Stomach (tissue), 8 donors: ENCODE measurements at regions not wholly inside any gene's neighbourhood (a gene's known extent, or its start where the extent isn't known, plus 50 kb on each side); places are given as distances from the start of the nearest gene placed in this dataset.

ENCODE experiments used
- DNase-seq, 2 donors: peaks; one replicate each; pipeline versions ENCODE4 v3.0.0 to v3.0.0-alpha.2; 2013 to 2019
- H3K27ac ChIP-seq, 5 donors: fragments of 200-600 bp in 4 of 5; sonication (generic) in 4 of 5; one replicate each; pipeline ENCODE4 v1.5.1; 2013 to 2019; ENCODE audit warnings: mild to moderate bottlenecking in 1 of 5, moderate library complexity in 1 of 5
- H3K27me3 ChIP-seq, 3 donors: fragments of 200-600 bp; sonication (generic); one replicate each; pipeline ENCODE4 v1.5.1; 2017 to 2019; ENCODE audit warnings: mixed run types in 1 of 3
- H3K36me3 ChIP-seq, 4 donors: fragments of 200-600 bp; sonication (generic); 1 replicate in 3 of 4; 2 replicates in 1 of 4; pipeline ENCODE4 v1.5.1; 2016 to 2019
- H3K4me1 ChIP-seq, 4 donors: fragments of 200-600 bp; sonication (generic); one replicate each; pipeline ENCODE4 v1.5.1; 2016 to 2019
- H3K4me3 ChIP-seq, 4 donors: fragments of 200-600 bp; sonication (generic) in 3 of 4; one replicate each; pipeline ENCODE4 v1.5.1; 2016 to 2019; ENCODE audit warnings: mild to moderate bottlenecking in 1 of 4
- H3K9me3 ChIP-seq, 4 donors: fragments of 200-600 bp; sonication (generic); one replicate each; pipeline ENCODE4 v1.5.1; 2016 to 2019
- CTCF ChIP-seq, 7 experiments: fragments of 450-650 bp in 4 of 7; fragments of 200-600 bp in 3 of 7; sonication (generic) in 3 of 7; IDR thresholded peaks; one replicate each; pipeline ENCODE4 v1.5.1; 2016 to 2019; ENCODE audit warnings: antibody characterized with exemption in 7 of 7, control low read depth in 2 of 7, mild to moderate bottlenecking in 1 of 7
- EP300 ChIP-seq: sonication (generic); formaldehyde crosslinking; IDR thresholded peaks from one replicate; pipeline ENCODE4 v1.6.1; 2017; ENCODE audit warnings: antibody characterized with exemption
- POLR2A ChIP-seq, 4 donors: fragments of 450-650 bp; IDR thresholded peaks; one replicate each; pipeline ENCODE4 v1.6.1; 2016; ENCODE audit warnings: antibody characterized with exemption in 4 of 4, control low read depth in 2 of 4, mild to moderate bottlenecking in 1 of 4, moderate library complexity in 1 of 4
- POLR2AphosphoS5 ChIP-seq, 3 donors: sonication (generic); formaldehyde crosslinking; IDR thresholded peaks; one replicate each; pipeline ENCODE4 v1.6.1; 2016; ENCODE audit warnings: antibody characterized with exemption in 3 of 3
- WGBS, 5 donors: extraction: QIAGEN DNeasy Blood & Tissue Kit in 3 of 5; methylation state at CpG; one replicate each; pipeline versions ENCODE4 v1.1.5 to v1.1.7; 2013 to 2018; 5-methylcytosine and 5-hydroxymethylcytosine counted together
- intact Hi-C: fragments of 100-400 bp; cut with DNase I; formaldehyde crosslinking; loops from one replicate; pipeline ENCODE4 v1.15.1; 2023; ENCODE audit warnings: low total_unique reads
- donor health status: healthy with polysubstance abuse.
- donor health status: Bipolar disorder and iron deficiency.
- donor health status: healthy.

GRCh38 chr15:47570044-47570443 lies 147.3 kb upstream of the SEMA6D start:
- Histone ChIP-seq H3K4me3 (no peak overlapping the region), H3K4me1 (peaks cover 0 to 9% (median 0%) of the 10 kb centered on the region in 4 donors), H3K9me3 (no peaks in the 10 kb centered on the region), H3K36me3 (no peaks in the 10 kb centered on the region), H3K27me3 (no peaks in the 10 kb centered on the region), H3K27ac (no peak overlapping the region)
- intact Hi-C loops, result no loop called here
- 83 to 91% (median 84%) methylated on average over 4 of the region's 4 CpGs for WGBS, 5 donors
- TF ChIP-seq EP300, result no peak
- TF ChIP-seq POLR2A (IDR thresholded peaks at IDR 0.05), result no peak
- no peak for TF ChIP-seq CTCF (IDR thresholded peaks at IDR 0.05)
- TF ChIP-seq POLR2AphosphoS5 (IDR thresholded peaks at IDR 0.05), result no peak
- no peak for DNase-seq

- WGBS, 5 donors, result 65 to 75% (median 71%) methylated on average over 4 of the region's 4 CpGs
- intact Hi-C loops, result no loop called here
- Histone ChIP-seq H3K4me3 (no peak overlapping the region), H3K27me3 (no peaks in the 10 kb centered on the region), H3K4me1 (peaks cover 0 to 9% (median 0%) of the 10 kb centered on the region in 4 donors), H3K27ac (no peak overlapping the region), H3K9me3 (no peaks in the 10 kb centered on the region), H3K36me3 (no peaks in the 10 kb centered on the region)
- DNase-seq, result no peak
- TF ChIP-seq POLR2AphosphoS5 (IDR thresholded peaks at IDR 0.05), result no peak
- no peak for TF ChIP-seq EP300
- TF ChIP-seq POLR2A (IDR thresholded peaks at IDR 0.05), result no peak
- TF ChIP-seq CTCF (IDR thresholded peaks at IDR 0.05), result no peak
These were observed 146.9 kb upstream of the SEMA6D start for GRCh38 chr15:47570451-47570850.

- Histone ChIP-seq H3K4me3 (no peak overlapping the region), H3K9me3 (no peaks in the 10 kb centered on the region), H3K27ac (no peak overlapping the region), H3K36me3 (no peaks in the 10 kb centered on the region), H3K4me1 (peaks cover 0 to 9% (median 0%) of the 10 kb centered on the region in 4 donors), H3K27me3 (no peaks in the 10 kb centered on the region)
- TF ChIP-seq CTCF (IDR thresholded peaks at IDR 0.05) (no peak), POLR2AphosphoS5 (IDR thresholded peaks at IDR 0.05) (no peak), EP300 (no peak), POLR2A (IDR thresholded peaks at IDR 0.05) (no peak)
- intact Hi-C loops, result no loop called here
- 56 to 63% (median 62%) methylated on average over 4 of the region's 4 CpGs for WGBS, 5 donors
- no peak for DNase-seq
These were observed 146.2 kb upstream of the SEMA6D start for GRCh38 chr15:47570881-47571640.

GRCh38 chr15:47573673-47574072 lies 143.6 kb upstream of the SEMA6D start:
- Histone ChIP-seq H3K9me3 (no peaks in the 10 kb centered on the region), H3K4me1 (peaks cover 0 to 28% (median 7%) of the 10 kb centered on the region in 4 donors), H3K27me3 (no peaks in the 10 kb centered on the region), H3K36me3 (no peaks in the 10 kb centered on the region), H3K27ac (no peak overlapping the region), H3K4me3 (no peak overlapping the region)
- intact Hi-C loops, result no loop called here
- TF ChIP-seq EP300 (no peak), POLR2AphosphoS5 (IDR thresholded peaks at IDR 0.05) (no peak), CTCF (IDR thresholded peaks at IDR 0.05) (no peak), POLR2A (IDR thresholded peaks at IDR 0.05) (no peak)
- DNase-seq, result no peak
